Epithelial cell of esophagus (primary cell): ENCODE measurements at regions not wholly inside any gene's neighbourhood (a gene's known extent, or its start where the extent isn't known, plus 50 kb on each side); places are given as distances from the start of the nearest gene placed in this dataset.

Source experiments
- DNase-seq: peaks from one replicate; pipeline ENCODE4 v3.0.0; 2010; ENCODE audit warnings: low read depth
- H3K4me3 ChIP-seq: 2 replicates; pipeline ENCODE4 v1.5.1; 2011; ENCODE audit warnings: mild to moderate bottlenecking, low read length, control low read depth
- TF ChIP-seq, protein P1 (sequence below): IDR thresholded peaks from 2 replicates; pipeline ENCODE4 v1.5.1; 2011; ENCODE audit warnings: low read depth, mild to moderate bottlenecking, low read length, control low read depth, inconsistent platforms; ENCODE audit not compliant: insufficient read depth; ENCODE audit errors: missing control alignments

DNA sequence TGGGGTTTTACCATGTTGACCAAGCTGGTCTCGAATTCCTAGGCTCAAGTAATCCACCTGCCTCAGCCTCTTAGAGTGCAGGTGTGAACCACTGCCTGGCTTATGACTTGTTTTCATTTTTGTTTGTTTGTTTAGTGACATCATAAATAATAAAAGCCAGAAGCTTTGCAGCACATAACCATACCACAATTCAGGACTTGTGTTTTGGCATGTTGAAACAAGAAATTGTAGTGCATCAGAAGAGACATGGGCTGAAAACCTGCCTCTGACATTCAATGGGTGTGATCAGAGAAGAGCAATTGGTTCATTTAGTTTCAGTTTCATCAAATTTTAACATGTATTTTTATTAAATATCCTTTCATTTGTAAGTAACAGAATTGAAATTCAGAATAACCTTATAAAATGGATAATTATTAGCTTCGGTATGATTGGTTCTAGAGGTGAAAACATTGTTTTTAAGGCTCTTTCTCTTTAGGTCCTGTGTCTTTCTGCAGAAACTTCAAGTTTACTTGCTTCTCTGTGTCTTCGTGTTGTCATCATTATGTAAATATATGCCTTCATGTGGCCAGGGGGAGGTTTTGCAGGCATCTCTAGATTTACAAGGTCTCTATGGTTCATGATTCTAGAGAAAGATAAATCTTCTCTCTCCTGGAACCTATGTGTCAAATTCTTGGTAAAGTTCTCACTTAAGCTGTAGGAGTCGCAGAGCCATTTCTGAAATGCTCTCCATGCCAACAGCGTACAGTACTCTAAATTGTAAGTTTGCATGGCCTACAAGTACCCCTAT lies 312.0 kb downstream of the KCNC2 start:
- TF ChIP-seq, protein P1, sequence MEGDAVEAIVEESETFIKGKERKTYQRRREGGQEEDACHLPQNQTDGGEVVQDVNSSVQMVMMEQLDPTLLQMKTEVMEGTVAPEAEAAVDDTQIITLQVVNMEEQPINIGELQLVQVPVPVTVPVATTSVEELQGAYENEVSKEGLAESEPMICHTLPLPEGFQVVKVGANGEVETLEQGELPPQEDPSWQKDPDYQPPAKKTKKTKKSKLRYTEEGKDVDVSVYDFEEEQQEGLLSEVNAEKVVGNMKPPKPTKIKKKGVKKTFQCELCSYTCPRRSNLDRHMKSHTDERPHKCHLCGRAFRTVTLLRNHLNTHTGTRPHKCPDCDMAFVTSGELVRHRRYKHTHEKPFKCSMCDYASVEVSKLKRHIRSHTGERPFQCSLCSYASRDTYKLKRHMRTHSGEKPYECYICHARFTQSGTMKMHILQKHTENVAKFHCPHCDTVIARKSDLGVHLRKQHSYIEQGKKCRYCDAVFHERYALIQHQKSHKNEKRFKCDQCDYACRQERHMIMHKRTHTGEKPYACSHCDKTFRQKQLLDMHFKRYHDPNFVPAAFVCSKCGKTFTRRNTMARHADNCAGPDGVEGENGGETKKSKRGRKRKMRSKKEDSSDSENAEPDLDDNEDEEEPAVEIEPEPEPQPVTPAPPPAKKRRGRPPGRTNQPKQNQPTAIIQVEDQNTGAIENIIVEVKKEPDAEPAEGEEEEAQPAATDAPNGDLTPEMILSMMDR = no peak
- DNase-seq = peak; percentile 96
- H3K4me3 ChIP-seq = no peak overlapping the region

DNA sequence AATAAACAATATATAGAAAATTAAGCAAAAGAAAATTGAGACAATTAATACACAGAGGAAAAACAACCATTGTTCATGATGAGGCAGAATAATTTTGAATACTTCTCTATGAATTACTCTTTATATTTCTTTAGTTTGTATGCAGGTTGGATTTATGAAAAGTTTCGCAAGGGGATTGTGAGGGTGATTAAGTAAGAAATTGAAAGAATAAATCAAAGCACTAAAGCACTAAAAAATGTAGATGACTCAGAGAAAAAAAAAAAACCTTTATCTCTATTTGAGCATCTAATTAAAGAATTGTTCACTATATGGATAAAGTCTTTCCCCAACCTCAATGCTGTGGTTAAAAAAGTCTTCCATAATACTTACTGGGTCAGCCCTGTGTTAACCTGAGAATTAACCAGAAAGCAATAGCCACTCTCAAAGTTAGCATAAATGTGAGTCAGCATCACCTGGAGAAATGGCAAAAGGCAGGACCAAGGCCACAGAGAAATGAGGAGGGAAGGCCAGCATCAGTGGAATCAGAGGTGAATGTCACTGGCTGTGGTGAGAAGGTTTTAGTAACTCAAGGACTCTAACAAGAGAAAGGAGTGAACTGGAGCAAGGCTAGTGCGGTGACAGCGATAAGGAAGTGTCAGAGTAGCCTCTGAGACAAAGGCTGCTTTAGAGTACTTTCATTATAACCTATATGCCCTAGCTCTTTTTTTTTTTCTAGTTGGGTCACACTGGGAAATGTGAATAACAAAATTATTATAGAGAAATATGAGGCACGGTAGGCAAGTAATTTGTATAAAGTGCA lies 310.4 kb downstream of the KCNC2 start:
- TF ChIP-seq, protein P1 = no peak
- peak; percentile 35 for DNase-seq
- H3K4me3 ChIP-seq = no peak overlapping the region

DNA sequence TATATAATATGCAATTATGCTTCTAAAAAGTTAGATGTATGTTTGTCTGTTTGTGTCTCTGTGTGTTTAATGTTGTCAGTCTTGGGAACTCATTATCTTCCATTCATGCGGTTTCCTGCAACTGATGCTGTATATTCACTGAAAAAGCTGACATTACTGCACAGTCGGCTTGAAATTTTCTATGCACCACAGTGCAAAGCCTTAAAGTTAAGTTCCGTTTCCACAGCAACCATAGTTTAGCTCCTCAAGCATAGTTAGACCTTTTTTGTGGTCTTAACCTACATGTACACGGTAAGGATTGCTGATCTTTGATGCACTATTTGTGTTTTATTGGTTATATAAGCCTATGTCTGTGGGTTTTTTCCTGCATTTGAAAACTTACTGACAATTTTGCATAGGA lies 309.4 kb downstream of the KCNC2 start:
- TF ChIP-seq, protein P1 = no peak
- DNase-seq = no peak
- H3K4me3 ChIP-seq = no peak overlapping the region

DNA sequence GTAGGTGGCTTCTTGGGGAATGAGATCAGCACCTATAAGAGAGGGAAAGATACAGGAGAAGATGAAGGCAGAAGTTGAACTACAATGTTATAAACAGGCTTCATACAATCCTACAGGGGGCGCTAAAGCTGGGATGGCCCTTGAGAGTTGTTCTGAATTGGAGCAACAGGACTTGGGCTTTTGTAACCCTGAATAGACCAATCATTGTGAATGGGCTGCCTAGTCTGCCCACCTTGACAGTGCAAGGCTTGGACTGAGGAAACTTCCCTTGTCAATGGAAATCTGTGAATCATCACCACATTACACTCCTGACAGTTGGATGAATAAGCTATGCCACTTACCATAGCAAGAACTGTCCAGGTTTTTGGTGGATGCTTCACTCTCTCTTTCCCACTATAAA lies 306.1 kb downstream of the KCNC2 start:
- peak; percentile 56 for DNase-seq
- no peak overlapping the region for H3K4me3 ChIP-seq
- TF ChIP-seq, protein P1 = peak; percentile 28

DNA sequence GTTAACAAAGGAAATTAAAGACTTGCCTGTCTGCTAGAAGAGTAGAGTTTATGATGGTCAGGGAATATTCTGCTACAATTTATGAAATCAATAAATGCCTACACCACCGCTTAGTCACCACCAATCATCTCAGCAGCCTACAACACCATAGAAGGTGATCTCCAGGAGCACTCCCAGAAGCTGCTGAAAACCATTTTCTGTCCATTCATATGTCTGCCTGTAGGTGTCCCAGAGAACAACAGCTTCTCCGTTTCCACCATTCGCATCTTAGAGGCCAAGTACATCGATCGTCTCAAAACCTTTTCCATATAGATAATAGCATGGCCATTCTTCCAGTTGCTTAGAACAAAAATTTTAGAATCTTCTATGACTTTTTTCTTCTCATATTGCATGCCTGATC lies 303.4 kb downstream of the KCNC2 start:
- no peak overlapping the region for H3K4me3 ChIP-seq
- TF ChIP-seq, protein P1 = peak; percentile 33
- DNase-seq = no peak

DNA sequence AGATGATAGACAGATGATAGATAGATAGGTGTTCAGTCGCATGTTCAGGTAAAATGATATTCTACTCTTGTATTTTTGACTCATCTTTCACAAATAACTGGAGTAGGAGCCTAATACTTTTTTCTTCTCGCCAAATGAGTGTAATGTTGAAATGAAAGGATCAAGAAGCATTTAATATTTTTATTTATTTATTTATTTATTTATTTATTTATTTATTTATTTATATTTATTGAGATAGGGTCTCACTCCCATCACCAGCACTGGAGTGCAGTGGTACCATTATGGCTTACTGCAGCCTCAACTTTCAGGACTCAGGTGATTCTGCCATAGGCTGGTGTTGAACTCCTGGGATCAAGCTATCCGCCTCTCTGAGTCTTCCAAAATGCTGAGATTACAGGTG lies 298.8 kb downstream of the KCNC2 start:
- TF ChIP-seq, protein P1 = no peak
- no peak for DNase-seq

DNA sequence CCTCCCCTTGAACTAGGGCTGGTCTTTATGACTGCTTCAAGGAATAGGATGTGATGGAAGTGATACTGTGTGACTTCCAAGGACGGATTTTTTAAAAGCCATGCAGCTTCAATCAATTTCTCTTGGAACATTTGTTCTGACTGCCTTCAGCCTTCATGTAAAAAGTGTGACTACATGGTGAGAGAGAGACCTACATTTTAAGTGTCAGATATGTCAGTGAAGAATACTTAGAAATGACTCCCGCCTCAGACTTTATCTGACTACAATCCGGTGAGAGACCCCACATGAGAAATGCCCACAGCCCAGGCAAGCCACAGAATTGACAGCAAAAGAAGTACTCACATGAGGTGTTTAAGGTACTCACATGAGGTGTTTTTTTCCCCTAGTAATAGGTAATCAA lies 295.3 kb downstream of the KCNC2 start:
- TF ChIP-seq, protein P1 = no peak
- no peak for DNase-seq
- no peak overlapping the region for H3K4me3 ChIP-seq

More for the DNA sequence above, 298.8 kb downstream of the KCNC2 start:
- no peak overlapping the region for H3K4me3 ChIP-seq
